GM12865 (cell line): ENCODE measurements at regions not wholly inside any gene's neighbourhood (a gene's known extent, or its start where the extent isn't known, plus 50 kb on each side); places are given as distances from the start of the nearest gene placed in this dataset.
A peak's percentile ranks its signal among the peaks of the same experiment; 100 is the strongest.

ENCODE experiments used
- DNase-seq: peaks from one replicate; pipeline ENCODE4 v3.0.0; 2010; ENCODE audit warnings: low read depth
- H3K4me3 ChIP-seq: 2 replicates; pipeline ENCODE4 v1.5.1; 2011; ENCODE audit warnings: mild to moderate bottlenecking, low read depth, low read length, control low read depth
- TF ChIP-seq, protein P1 (sequence below): IDR thresholded peaks from 2 replicates; pipeline ENCODE4 v1.5.1; 2011; ENCODE audit warnings: low read length, control low read depth, low read depth, inconsistent platforms; ENCODE audit not compliant: insufficient read depth; ENCODE audit errors: missing control alignments

DNA sequence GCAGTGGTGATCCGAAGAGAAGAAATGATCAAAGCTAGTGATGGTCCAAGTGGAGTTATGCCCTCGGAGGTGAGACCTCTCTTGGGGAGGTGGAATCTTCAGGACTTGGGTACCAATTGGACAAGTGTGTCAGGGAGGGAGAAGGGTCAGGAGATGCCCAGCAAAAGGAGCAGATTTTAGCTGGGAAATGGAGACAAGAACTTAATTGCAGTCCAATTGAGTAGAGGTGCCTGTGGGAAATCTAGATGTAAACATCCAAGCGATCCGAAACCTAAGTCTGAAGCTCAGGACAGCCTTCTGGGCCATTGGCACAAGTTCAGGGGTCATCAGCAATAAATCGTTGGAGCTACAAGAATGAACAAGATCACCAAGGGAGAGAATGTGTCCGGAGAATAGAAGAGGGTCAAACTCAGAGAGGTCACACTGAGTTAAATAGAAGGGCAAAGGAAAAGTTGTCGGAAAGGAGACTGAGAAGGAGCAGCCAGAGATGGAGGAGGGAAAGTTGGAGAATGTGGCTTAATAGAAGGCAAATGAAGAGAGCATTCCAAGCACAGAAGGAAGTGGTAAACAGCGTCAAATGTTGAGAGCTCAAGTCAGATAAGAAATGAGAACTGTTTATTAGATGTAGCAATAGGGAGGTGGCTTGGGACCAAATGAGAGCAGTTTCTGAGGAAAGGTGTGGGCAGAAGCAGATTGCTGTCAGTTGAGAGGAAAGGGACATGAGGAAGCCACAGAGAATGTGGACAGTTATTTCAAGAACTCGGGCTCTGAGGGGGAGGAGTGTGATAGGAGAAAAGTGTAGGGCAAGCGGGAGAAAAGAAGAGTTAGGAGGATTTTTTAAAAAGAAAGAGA, 64.2 kb upstream of the FNDC3B start:
- peak; percentile 11 for DNase-seq

DNA sequence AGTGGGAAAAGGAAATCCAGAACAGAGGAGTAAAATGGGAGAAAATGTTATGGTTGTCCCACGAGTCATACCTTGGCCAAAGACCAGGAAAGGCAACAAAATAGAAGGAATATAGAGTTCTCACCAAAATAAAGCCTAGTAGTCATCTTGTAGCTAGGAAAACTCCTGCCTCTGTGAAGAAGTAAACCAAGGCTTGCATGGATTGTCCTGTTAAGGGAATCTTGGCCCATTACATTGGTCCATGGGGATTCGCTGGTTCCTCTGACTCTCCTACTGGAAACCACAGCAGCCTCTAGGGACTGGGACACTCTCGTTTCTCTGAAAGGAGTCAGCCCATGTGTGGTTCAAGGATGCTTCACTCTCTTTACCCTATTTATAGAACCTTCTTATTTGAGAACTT, 62.9 kb upstream of the FNDC3B start:
- H3K4me3 ChIP-seq: no peak overlapping the region
- TF ChIP-seq, protein P1, sequence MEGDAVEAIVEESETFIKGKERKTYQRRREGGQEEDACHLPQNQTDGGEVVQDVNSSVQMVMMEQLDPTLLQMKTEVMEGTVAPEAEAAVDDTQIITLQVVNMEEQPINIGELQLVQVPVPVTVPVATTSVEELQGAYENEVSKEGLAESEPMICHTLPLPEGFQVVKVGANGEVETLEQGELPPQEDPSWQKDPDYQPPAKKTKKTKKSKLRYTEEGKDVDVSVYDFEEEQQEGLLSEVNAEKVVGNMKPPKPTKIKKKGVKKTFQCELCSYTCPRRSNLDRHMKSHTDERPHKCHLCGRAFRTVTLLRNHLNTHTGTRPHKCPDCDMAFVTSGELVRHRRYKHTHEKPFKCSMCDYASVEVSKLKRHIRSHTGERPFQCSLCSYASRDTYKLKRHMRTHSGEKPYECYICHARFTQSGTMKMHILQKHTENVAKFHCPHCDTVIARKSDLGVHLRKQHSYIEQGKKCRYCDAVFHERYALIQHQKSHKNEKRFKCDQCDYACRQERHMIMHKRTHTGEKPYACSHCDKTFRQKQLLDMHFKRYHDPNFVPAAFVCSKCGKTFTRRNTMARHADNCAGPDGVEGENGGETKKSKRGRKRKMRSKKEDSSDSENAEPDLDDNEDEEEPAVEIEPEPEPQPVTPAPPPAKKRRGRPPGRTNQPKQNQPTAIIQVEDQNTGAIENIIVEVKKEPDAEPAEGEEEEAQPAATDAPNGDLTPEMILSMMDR: no peak
- DNase-seq: no peak

More for the DNA sequence above, 64.2 kb upstream of the FNDC3B start:
- no peak overlapping the region for H3K4me3 ChIP-seq
- TF ChIP-seq, protein P1: no peak

DNA sequence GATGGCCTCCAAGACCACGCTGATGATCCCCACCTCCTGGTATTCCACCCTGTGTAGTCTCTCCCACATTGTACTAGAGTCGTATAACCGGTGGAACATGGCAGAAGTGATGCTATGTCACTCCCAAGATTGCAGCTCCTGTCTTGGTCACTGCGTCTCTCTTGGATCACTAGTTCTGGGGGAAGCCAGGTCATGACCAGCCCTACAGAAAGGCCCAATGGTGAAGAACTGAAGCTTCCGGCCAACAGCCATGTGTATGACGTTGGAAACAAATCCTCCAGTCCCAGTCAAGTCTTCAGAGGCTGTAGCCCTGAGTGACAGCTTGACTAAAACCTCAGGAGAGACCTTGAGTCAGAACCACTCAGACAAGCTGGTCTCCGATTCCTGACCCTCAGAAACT, 61.9 kb upstream of the FNDC3B start:
- no peak for DNase-seq
- no peak overlapping the region for H3K4me3 ChIP-seq
- TF ChIP-seq, protein P1: no peak

DNA sequence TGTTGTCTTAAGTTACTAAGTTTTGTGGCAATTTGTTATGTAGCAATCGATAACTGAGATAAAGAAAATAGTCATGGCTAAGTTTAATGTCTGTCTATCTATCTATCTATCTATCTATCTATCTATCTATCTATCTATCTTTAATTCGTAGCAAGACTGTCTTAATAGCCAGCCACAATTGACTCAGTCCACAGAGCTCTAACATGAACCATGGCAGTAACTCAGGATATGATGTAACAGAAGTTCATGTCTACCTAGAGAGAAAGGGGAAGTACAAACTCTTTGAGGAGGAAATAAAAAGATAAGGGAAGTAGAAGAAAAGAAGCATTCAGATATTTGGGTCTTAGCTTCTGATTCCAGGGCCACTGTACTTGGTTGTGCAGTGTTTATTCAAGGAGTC, 61.5 kb upstream of the FNDC3B start:
- H3K4me3 ChIP-seq: no peak overlapping the region
- TF ChIP-seq, protein P1: no peak
- peak; percentile 15 for DNase-seq

DNA sequence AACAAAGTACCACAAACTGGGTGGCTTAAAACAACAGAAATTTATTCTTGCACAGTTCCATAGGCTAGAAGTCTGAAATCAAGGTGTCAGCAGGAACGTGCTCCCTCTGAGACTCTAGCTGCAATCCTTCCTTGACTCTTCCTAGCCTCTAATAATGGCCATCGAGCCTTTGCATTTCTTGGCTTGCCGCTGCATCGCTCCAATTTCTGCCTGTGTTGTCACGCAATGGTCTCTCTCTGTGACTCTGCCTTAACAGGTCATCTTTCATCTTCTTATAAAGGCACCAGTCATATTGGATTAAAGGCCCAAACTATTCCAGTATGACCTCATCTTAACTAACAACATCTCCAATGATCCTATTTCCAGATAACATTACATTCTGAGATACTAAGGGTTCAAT, 61.0 kb upstream of the FNDC3B start:
- TF ChIP-seq, protein P1: no peak
- no peak overlapping the region for H3K4me3 ChIP-seq
- no peak for DNase-seq

DNA sequence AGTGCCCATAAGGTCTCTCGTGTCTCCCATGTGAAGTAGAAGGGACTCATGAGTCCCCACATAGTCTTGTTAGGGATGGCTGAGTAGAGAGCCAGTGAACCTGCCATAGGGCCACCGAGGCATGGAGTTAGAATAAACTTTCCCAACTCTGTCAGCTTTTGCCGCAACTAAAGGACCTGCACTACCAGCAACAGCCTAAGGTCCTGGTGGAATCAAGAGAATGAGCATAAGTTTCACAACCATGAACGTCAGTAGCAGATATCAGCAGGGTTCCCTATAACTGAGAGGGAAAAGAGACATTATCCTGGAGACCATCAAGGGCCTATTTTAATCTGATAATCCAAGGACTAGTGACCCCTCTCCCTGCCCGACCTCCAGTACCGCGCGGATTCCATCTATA, 60.3 kb upstream of the FNDC3B start:
- H3K4me3 ChIP-seq: no peak overlapping the region
- TF ChIP-seq, protein P1: no peak
- DNase-seq: no peak
